ENCODE measurements at regions not wholly inside any gene's neighbourhood (a gene's known extent, or its start where the extent isn't known, plus 50 kb on each side); places are given as distances from the start of the nearest gene placed in this dataset.
A peak's percentile ranks its signal among the peaks of the same experiment; 100 is the strongest.

DNA sequence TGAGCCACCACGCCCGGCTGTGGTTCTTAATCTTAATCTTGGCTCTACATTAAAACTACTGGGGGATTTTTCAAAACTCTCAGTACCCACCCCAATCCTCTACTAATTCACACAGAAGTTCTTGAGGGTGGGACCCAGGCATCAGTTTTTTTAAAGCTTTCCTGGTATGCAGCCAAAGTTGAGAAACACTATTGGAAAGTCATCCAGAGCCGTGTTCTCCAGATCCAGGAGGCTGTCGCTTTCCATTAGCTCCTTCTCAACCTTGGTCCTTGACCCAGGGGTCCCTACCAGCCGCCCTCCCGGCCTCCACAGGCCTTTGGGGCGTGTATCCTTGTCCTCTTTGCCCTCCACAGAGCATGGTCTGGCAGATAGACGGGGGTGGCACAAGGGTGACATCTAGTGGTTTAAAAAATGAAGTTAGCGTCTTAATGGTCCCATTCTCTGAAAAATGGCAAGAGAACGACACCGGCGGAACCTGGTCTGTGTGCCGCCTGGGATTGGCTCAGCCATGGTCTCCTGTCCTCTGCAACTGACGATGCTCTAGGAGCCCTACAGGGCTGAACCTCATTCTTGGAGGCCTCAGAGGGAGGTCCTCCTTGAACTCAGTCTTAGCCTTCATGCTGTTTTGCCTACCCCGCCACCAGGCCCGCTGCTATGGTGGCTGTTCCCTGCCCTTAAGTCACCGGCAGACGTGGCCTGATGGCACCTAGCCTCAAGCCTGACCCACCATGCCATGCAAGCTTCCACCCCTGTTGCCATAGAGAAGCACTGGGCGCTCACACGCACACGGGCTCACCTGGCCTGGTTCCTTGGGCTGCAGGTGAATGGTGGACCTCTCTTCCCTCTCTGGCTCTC, 152.0 kb upstream of the SYN3 start:
- TF ChIP-seq, protein P1, sequence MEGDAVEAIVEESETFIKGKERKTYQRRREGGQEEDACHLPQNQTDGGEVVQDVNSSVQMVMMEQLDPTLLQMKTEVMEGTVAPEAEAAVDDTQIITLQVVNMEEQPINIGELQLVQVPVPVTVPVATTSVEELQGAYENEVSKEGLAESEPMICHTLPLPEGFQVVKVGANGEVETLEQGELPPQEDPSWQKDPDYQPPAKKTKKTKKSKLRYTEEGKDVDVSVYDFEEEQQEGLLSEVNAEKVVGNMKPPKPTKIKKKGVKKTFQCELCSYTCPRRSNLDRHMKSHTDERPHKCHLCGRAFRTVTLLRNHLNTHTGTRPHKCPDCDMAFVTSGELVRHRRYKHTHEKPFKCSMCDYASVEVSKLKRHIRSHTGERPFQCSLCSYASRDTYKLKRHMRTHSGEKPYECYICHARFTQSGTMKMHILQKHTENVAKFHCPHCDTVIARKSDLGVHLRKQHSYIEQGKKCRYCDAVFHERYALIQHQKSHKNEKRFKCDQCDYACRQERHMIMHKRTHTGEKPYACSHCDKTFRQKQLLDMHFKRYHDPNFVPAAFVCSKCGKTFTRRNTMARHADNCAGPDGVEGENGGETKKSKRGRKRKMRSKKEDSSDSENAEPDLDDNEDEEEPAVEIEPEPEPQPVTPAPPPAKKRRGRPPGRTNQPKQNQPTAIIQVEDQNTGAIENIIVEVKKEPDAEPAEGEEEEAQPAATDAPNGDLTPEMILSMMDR (conservative IDR thresholded peaks at IDR 0.05 in 1 of 2, IDR thresholded peaks at IDR 0.05 in 1 of 2; ENCODE audit: extremely low read depth in 1 of 2, insufficient read depth in 1 of 2, low read depth in 1 of 2, low read length in 2 of 2) = peak; percentile 63 to 75
- no peak for TF ChIP-seq EZH2 (IDR thresholded peaks at IDR 0.05; ENCODE audit: borderline replicate concordance, low read length)

All from mammary epithelial cell (primary cell).